ENCODE measurements at regions not wholly inside any gene's neighbourhood (a gene's known extent, or its start where the extent isn't known, plus 50 kb on each side); places are given as distances from the start of the nearest gene placed in this dataset.

DNA sequence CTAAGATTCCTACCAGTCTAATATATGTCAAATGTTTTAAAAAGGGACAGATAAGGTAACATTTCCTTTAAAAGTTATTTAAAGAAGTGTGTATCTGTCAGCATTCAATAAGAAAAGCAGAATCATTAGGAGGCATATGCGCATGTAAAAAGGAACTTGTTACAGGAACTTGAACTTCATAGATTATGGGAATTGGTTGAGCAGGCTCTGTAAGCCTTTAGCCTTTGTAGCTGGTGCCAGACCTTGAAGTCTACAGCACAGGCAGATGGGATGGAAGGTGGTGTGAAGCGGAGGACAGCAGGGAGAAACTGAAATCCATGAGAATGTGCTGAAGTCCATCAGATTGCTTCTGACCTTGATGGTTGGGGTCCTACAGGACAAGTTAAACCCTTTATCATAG is 138.3 kb upstream of the ST6GAL2 start:
- no peak for DNase-seq (ENCODE audit: low read depth)

DNA sequence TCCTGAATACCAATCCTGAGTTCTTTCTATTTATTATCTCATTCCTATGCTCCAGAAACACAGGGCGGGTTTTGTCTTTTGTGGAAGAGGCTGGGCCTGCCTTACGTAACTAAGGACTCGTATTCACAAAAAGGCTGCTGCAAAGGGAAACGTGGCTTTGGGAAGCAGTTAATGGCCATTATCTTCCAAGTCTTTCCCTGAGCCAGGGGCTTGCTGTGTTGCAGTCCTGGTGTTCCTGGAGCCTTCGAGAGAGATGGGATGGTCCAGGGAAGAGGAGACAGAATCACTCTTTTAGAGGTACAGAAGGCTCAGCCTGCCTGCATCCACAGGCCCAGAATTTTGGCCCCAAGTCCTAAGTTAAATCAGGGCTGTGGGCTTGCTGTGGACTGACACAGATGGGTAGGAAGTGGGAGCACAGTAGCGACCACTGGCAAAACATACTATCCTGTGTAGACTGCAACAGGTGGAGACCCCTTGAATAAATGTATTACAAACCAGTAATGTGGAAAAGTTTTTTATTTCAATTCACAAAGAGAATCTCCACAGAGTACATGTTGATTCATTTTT is 139.4 kb upstream of the ST6GAL2 start:
- no peak for DNase-seq (ENCODE audit: low read depth)

DNA sequence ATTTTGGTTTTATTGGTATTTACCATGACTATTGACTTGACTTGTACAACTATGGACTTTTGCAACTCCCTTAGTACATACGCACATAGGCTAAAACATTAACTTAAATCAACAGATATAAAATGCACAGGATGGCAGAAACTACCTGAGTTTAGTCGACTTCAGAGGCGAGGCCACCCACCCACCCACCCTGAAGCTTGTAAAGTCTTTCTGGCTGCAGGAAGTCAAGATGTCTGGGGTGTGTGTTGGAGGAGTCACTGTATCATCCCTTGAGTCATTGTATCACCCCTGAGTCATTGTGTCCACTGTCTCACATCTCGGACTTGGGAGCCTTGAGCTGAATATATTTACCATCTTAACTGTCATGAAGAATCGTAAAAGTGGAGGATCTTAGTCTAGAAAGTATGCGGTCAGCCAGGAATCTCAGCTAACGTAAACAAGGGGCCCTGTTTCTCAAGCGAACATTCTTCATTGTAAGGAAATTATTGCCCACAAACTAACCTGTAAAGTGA is 140.0 kb upstream of the ST6GAL2 start:
- DNase-seq (ENCODE audit: low read depth), result no peak

GRCh38 chr2:107027205-107027604 is 141.2 kb upstream of the ST6GAL2 start:
- DNase-seq (ENCODE audit: low read depth), result no peak

- DNase-seq (ENCODE audit: low read depth), result peak; percentile 20
Measured at GRCh38 chr2:107027810-107028209, 141.8 kb upstream of the ST6GAL2 start.

- no peak for DNase-seq (ENCODE audit: low read depth)
Measured at GRCh38 chr2:107028661-107029060, 142.7 kb upstream of the ST6GAL2 start.

DNA sequence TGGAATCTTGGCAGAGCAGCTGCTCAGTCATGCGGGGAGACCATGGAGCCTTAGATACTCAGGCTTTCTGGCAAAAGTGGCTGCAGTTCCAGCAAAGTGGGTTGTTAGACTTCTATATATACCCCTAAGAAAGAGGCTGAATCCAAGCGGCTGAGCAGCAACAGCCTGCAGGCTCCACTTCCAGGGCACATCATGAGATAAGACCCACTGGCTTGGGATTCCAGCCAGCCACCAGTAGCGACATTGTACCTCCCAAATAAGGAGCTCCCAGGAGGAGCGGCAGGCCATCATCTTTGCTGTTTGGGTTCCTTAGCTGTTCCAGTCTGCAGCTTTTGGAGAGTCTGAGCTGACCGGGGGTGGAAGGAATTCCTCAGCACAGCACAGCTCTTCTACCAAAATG is 150.3 kb upstream of the ST6GAL2 start:
- no peak for DNase-seq (ENCODE audit: low read depth)

DNA sequence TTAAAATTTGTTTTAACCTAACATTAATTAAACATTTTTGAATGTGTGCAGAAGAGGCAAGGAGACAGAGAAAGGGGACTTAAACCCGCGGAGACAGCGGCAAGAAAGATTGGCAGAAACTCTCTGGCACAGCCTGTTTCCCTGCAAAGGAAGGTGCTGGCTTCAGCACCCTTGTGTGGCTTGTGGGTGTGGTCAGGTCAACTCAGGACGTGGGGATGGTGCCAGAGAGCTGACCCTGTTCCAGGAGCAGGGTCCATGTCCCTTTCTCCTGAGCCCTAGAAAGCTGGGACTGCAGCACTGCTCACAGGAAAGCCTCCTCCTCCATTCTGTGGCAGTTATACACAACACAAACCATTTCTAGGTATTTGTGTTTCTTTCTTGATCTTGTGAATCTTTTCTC is 176.2 kb upstream of the ST6GAL2 start:
- DNase-seq (ENCODE audit: low read depth), result no peak

- no peak for DNase-seq (ENCODE audit: low read depth)
Measured at GRCh38 chr2:107062599-107063220, 176.7 kb upstream of the ST6GAL2 start.

DNA sequence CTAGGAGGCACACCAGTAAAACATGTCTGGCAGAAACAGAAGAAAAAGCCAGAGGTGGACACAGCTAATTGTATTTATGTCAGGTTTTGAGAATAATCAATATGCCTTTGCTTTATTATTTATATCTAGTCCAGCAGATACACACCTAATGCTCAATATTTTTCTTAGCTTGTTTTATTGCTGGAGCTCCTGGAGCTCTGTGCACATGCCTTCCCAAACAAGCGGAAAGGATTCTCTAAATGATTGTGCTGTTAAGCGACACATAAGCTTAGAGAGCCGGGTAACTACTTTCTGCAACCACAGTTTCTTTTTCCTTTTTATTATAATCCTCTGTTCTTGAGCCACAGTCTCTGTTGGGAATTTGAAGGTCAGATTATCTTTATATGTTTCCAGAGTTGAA is 177.3 kb upstream of the ST6GAL2 start:
- DNase-seq (ENCODE audit: low read depth), result no peak

- no peak for DNase-seq (ENCODE audit: low read depth)
Measured at GRCh38 chr2:107064750-107065149, 178.8 kb upstream of the ST6GAL2 start.

DNA sequence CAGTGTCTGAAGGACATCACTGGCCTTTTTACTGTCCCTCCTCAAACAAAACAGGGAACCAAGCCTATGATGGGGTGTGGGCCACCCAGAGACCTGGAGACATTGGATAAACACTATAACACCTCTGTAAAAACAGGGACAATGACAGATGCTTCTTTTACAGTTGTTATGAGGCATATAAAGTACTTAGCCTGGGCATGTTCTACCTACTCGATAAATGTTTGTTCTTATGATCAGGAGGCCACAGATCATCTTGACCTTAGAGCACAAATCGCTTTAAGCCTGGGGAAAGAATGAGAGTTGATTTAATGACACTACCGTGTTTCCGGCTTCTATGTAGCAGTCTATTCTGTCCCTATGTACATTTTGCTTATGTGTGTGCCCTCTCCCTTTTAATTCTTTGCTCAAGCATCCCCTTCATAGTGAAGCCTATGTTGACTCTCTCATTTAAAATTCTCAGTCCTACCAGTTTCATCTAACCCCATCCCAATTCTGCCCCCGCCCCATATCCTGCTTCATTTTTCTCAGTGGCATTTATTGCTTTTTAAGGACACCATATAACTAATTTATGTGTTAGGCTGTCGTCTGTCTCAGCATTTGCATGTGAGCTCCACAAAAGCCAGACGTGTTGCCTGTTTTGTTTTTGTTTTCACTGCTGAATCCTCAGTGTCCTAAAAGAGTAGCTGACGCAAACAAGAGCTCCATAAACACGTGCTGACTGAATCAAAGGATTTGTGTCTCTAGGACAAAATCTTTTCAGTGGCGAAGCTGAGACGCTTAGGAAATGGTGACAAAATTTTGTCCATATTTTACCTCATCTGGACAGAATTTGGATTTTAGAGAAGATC is 182.3 kb upstream of the ST6GAL2 start:
- no peak for DNase-seq (ENCODE audit: low read depth)

DNA sequence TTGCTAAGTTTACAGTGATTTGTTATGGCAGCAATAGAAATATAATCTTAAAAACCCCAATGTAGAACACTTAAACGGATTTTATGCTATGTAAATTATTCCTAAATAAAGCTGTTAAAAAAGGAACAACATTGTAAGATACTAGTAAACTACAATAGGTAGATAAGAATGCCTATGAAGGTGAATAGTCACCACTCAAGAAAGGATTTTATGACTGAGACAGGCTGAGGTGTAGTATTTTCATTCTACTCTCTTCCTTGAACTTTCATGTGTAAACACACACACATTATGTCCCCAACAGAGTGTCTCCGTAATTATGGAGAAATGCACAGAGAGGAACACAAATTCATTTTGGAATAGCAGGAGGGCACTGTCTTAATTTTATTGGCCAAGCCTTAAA is 183.9 kb upstream of the ST6GAL2 start:
- DNase-seq (ENCODE audit: low read depth), result no peak

- no peak for DNase-seq (ENCODE audit: low read depth)
Measured at GRCh38 chr2:107072150-107072940, 186.4 kb upstream of the ST6GAL2 start.

DNA sequence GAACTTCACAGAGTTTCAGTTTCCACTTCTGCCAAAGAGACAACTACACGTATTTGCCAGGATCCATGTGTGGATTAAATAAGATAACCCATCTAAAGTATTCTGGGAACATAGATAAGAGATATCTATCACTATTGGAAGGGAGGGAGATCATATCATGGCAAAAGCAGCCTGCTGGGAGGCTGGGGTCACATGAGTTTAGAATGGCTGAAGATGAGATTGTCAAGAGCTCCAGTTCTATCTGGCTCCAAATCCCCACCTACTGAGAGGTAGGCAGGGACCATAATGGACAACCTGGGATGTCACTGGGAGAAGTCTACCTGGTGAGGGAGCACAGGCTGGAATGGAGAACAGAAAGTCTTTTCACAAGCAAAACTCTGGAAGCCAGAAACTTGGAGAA is 192.6 kb upstream of the ST6GAL2 start:
- DNase-seq (ENCODE audit: low read depth), result no peak

DNA sequence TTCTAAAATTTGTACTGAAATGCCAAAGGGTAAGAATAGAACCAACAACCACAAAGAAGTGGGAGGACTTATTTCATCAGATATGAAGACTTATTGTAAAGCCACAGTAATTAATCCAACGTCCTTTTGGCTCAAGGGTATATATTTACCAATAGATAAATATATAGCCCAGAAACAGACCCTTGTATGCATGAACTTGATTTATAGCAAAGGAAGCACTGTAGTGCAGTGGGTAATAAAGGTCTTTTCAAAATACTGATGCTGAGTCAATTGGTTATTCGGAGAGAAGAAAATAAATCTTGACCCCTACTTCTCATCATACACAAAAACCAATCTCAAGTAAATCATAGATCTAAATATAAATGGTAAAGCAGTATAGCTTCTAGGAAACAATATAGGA is 200.5 kb upstream of the ST6GAL2 start:
- no peak for DNase-seq (ENCODE audit: low read depth)

DNA sequence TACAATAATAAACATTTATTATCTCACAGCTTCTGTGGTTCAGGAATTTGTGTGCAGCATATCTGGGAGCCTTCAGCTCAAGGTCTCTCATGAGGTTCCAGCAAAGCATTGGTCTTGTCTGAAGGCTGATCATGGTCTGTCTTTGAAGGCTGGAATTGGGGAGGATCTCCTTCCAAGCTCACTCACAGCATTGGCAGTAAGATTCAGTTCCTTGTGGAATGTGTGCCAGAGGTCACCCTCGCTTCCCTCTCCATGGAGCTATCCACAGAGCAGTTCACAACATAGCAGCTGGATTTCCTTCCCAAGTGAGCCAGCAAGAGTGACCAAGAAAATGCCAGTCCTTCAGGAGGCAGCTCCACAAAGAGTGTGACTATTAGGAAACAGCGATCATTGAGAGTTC is 202.2 kb upstream of the ST6GAL2 start:
- no peak for DNase-seq (ENCODE audit: low read depth)

GRCh38 chr2:107091163-107091864 is 205.3 kb upstream of the ST6GAL2 start:
- no peak for DNase-seq (ENCODE audit: low read depth)

- DNase-seq (ENCODE audit: low read depth), result no peak
Measured at GRCh38 chr2:107093426-107093957, 207.5 kb upstream of the ST6GAL2 start.

- no peak for DNase-seq (ENCODE audit: low read depth)
Measured at GRCh38 chr2:107094450-107094986, 208.6 kb upstream of the ST6GAL2 start.

GRCh38 chr2:107102176-107102575 is 216.2 kb upstream of the ST6GAL2 start:
- DNase-seq (ENCODE audit: low read depth), result no peak

All from forelimb muscle (tissue), 1 donor.